Loucy (cell line): ENCODE measurements at regions not wholly inside any gene's neighbourhood (a gene's known extent, or its start where the extent isn't known, plus 50 kb on each side); places are given as distances from the start of the nearest gene placed in this dataset.

Source experiments
- H2AFZ ChIP-seq: fragments of 200-600 bp; sonication (generic); 2 replicates; pipeline ENCODE4 v1.6.0; 2016; ENCODE audit warnings: antibody characterized with exemption, mild to moderate bottlenecking, low read length, moderate library complexity
- H3F3A ChIP-seq: fragments of 200-600 bp; 2 replicates; pipeline ENCODE4 v1.6.0; 2016; ENCODE audit warnings: antibody characterized with exemption, low read depth, mild to moderate bottlenecking
- H3K27me3 ChIP-seq: fragments of 200-600 bp; sonication (generic); 2 replicates; pipeline ENCODE4 v1.6.1; 2014; ENCODE audit warnings: low read length, mild to moderate bottlenecking; ENCODE audit not compliant: insufficient read depth, poor library complexity, severe bottlenecking
- H3K36me3 ChIP-seq: fragments of 200-600 bp; sonication (generic); 2 replicates; pipeline ENCODE4 v1.6.1; 2016; ENCODE audit warnings: low read length; ENCODE audit not compliant: insufficient read depth
- H3K4me1 ChIP-seq: fragments of 200-600 bp; sonication (generic); 2 replicates; pipeline ENCODE4 v1.5.1; 2014; ENCODE audit warnings: low read length, mild to moderate bottlenecking; ENCODE audit not compliant: insufficient read depth, poor library complexity, severe bottlenecking
- H3K4me2 ChIP-seq: fragments of 200-600 bp; sonication (generic); 2 replicates; pipeline ENCODE4 v1.6.0; 2014; ENCODE audit warnings: antibody characterized with exemption, low read length, low read depth, mild to moderate bottlenecking; ENCODE audit not compliant: poor library complexity, severe bottlenecking
- H3K4me3 ChIP-seq: fragments of 200-600 bp; sonication (generic); 2 replicates; pipeline ENCODE4 v1.5.1; 2014; ENCODE audit warnings: low read length, mild to moderate bottlenecking, mixed read lengths; ENCODE audit not compliant: poor library complexity, severe bottlenecking
- H3K79me2 ChIP-seq: fragments of 200-600 bp; sonication (generic); 2 replicates; pipeline ENCODE4 v1.6.1; 2014; ENCODE audit warnings: low read length; ENCODE audit not compliant: insufficient read depth
- H3K9ac ChIP-seq: fragments of 200-600 bp; sonication (generic); 2 replicates; pipeline ENCODE4 v1.6.0; 2014; ENCODE audit warnings: mild to moderate bottlenecking, low read depth, low read length, moderate library complexity; ENCODE audit not compliant: poor library complexity, severe bottlenecking
- H3K9me2 ChIP-seq: fragments of 200-600 bp; sonication (generic); replicated peaks from 2 replicates; pipeline ENCODE4 v1.6.1; 2016; ENCODE audit warnings: low read depth, low read length, mixed read lengths
- H3K9me3 ChIP-seq: fragments of 200-600 bp; sonication (generic); 2 replicates; pipeline ENCODE4 v1.6.1; 2014; ENCODE audit warnings: mild to moderate bottlenecking, antibody characterized with exemption, low read length, low read depth; ENCODE audit not compliant: insufficient read depth
- H4K20me1 ChIP-seq: fragments of 200-600 bp; sonication (generic); 2 replicates; pipeline ENCODE4 v1.6.0; 2014; ENCODE audit warnings: antibody characterized with exemption, low read length, mild to moderate bottlenecking; ENCODE audit not compliant: insufficient read depth, poor library complexity, severe bottlenecking
- CTCF ChIP-seq: fragments of 200-600 bp; sonication (generic); conservative IDR thresholded peaks from 2 replicates; pipeline ENCODE4 v1.5.1; 2014; ENCODE audit warnings: mild to moderate bottlenecking, antibody characterized with exemption, low read length
- EZH2phosphoT487 ChIP-seq: fragments of 200-600 bp; IDR thresholded peaks from 2 replicates; pipeline ENCODE4 v1.6.1; 2018; ENCODE audit warnings: antibody characterized with exemption, mild to moderate bottlenecking, moderate library complexity, borderline replicate concordance

- H4K20me1 ChIP-seq: no peaks in the 10 kb centered on the region
- H3K4me2 ChIP-seq: no peak overlapping the region
- no peaks in the 10 kb centered on the region for H3K36me3 ChIP-seq
- H3K79me2 ChIP-seq: no peaks in the 10 kb centered on the region
- H3K4me1 ChIP-seq: no peaks in the 10 kb centered on the region
- TF ChIP-seq CTCF: no peak
- no peak for TF ChIP-seq EZH2phosphoT487
- no peaks in the 10 kb centered on the region for H3K9me2 ChIP-seq
- H3K4me3 ChIP-seq: no peak overlapping the region
- H3K27me3 ChIP-seq: no peaks in the 10 kb centered on the region
- H3K9ac ChIP-seq: no peak overlapping the region
- H3F3A ChIP-seq: no peaks in the 10 kb centered on the region
- H2AFZ ChIP-seq: no peak overlapping the region
- peaks cover 5% of the 10 kb centered on the region; the same call in 1 of the 2 replicates for H3K9me3 ChIP-seq
Observed at GRCh38 chr2:238694136-238694755, 153.6 kb upstream of the TWIST2 start.

GRCh38 chr2:238694922-238695321, 153.0 kb upstream of the TWIST2 start:
- H3F3A ChIP-seq: no peaks in the 10 kb centered on the region
- no peak overlapping the region for H3K9ac ChIP-seq
- no peaks in the 10 kb centered on the region for H3K9me2 ChIP-seq
- no peak overlapping the region for H3K4me2 ChIP-seq
- no peak for TF ChIP-seq EZH2phosphoT487
- TF ChIP-seq CTCF: no peak
- H3K27me3 ChIP-seq: no peaks in the 10 kb centered on the region
- no peak overlapping the region for H3K4me3 ChIP-seq
- H3K36me3 ChIP-seq: no peaks in the 10 kb centered on the region
- no peaks in the 10 kb centered on the region for H4K20me1 ChIP-seq
- no peak overlapping the region for H2AFZ ChIP-seq
- H3K79me2 ChIP-seq: no peaks in the 10 kb centered on the region
- no peaks in the 10 kb centered on the region for H3K4me1 ChIP-seq
- H3K9me3 ChIP-seq: peaks cover 5% of the 10 kb centered on the region; the same call in 1 of the 2 replicates

GRCh38 chr2:238695538-238695937, 152.3 kb upstream of the TWIST2 start:
- H3K9me3 ChIP-seq: peaks cover 5% of the 10 kb centered on the region; the same call in 1 of the 2 replicates
- no peaks in the 10 kb centered on the region for H3K9me2 ChIP-seq
- no peak overlapping the region for H3K4me3 ChIP-seq
- H3K4me2 ChIP-seq: no peak overlapping the region
- no peak overlapping the region for H3K9ac ChIP-seq
- no peaks in the 10 kb centered on the region for H3F3A ChIP-seq
- no peaks in the 10 kb centered on the region for H3K27me3 ChIP-seq
- no peaks in the 10 kb centered on the region for H3K4me1 ChIP-seq
- H4K20me1 ChIP-seq: no peaks in the 10 kb centered on the region
- TF ChIP-seq CTCF: no peak
- no peak for TF ChIP-seq EZH2phosphoT487
- no peaks in the 10 kb centered on the region for H3K79me2 ChIP-seq
- no peaks in the 10 kb centered on the region for H3K36me3 ChIP-seq
- H2AFZ ChIP-seq: no peak overlapping the region
